ENCODE measurements at regions not wholly inside any gene's neighbourhood (a gene's known extent, or its start where the extent isn't known, plus 50 kb on each side); places are given as distances from the start of the nearest gene placed in this dataset.

DNA sequence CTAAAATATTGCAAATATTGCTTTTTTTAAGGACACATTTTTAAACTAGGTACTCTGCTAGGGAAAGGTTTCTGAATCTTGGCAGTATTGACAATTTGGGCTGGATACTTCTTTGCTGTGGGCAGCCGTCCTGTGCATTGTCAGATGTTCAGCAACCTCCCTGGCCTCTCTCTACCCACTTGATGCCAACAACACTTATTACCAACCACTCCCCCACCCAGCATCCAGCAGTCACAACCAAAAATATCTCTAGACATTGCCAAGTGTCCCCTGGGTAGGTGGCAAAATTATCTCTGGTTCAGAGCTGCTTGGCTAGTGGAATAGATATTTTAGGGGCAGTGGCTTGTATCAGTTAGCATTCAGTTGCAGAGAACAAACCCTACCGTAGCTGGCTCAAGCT, 114.3 kb upstream of the PNPT1 start:
- POLR2A ChIA-PET (ENCODE audit: unreplicated experiment) = no interaction called here
- ATAC-seq (no peak), DNase-seq (no peak)
- Histone ChIP-seq H3K4me2 (ENCODE audit: low read length) (no peak overlapping the region), H3K79me2 (ENCODE audit: low read length) (no peaks in the 10 kb centered on the region), H3F3A (ENCODE audit: low read length, unreplicated experiment) (no peaks in the 10 kb centered on the region), H3K9me3 (ENCODE audit: low read length) (no peaks in the 10 kb centered on the region), H3K4me1 (ENCODE audit: insufficient read depth, low read length) (peaks cover 11% of the 10 kb centered on the region; the same call in 1 of the 2 replicates), H3K4me3 (ENCODE audit: low read length) (no peak overlapping the region), H3K9ac (ENCODE audit: low read length) (no peak overlapping the region), H3K36me3 (ENCODE audit: low read depth, low read length) (no peaks in the 10 kb centered on the region), H2AFZ (ENCODE audit: low read length) (no peak overlapping the region), H4K20me1 (ENCODE audit: low read length) (no peaks in the 10 kb centered on the region), H3K9me2 (replicated peaks; ENCODE audit: low read length) (no peaks in the 10 kb centered on the region), H3K27ac (ENCODE audit: low read length) (no peak overlapping the region), H3K27me3 (ENCODE audit: low read length) (no peaks in the 10 kb centered on the region)
- TF ChIP-seq, protein P1, sequence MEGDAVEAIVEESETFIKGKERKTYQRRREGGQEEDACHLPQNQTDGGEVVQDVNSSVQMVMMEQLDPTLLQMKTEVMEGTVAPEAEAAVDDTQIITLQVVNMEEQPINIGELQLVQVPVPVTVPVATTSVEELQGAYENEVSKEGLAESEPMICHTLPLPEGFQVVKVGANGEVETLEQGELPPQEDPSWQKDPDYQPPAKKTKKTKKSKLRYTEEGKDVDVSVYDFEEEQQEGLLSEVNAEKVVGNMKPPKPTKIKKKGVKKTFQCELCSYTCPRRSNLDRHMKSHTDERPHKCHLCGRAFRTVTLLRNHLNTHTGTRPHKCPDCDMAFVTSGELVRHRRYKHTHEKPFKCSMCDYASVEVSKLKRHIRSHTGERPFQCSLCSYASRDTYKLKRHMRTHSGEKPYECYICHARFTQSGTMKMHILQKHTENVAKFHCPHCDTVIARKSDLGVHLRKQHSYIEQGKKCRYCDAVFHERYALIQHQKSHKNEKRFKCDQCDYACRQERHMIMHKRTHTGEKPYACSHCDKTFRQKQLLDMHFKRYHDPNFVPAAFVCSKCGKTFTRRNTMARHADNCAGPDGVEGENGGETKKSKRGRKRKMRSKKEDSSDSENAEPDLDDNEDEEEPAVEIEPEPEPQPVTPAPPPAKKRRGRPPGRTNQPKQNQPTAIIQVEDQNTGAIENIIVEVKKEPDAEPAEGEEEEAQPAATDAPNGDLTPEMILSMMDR (conservative IDR thresholded peaks at IDR 0.05; ENCODE audit: low read depth, low read length) = no peak
- no peak for TF ChIP-seq EZH2phosphoT487 (IDR thresholded peaks at IDR 0.05; ENCODE audit: borderline replicate concordance, low read length)
- TF ChIP-seq EZH2 (IDR thresholded peaks at IDR 0.05; ENCODE audit: low read length, unreplicated experiment) = no peak
- intact Hi-C loops (cut with micrococcal nuclease) = no loop called here
- CTCF ChIA-PET = no interaction called here
- no TSS peak for BruUV-seq (replicated peaks)

- intact Hi-C loops (cut with micrococcal nuclease) = no loop called here
- Histone ChIP-seq H4K20me1 (ENCODE audit: low read length) (no peaks in the 10 kb centered on the region), H3K27me3 (ENCODE audit: low read length) (no peaks in the 10 kb centered on the region), H3K9me2 (replicated peaks; ENCODE audit: low read length) (no peaks in the 10 kb centered on the region), H3K4me1 (ENCODE audit: insufficient read depth, low read length) (peaks cover 10% of the 10 kb centered on the region; the same call in 1 of the 2 replicates), H2AFZ (ENCODE audit: low read length) (no peak overlapping the region), H3K9me3 (ENCODE audit: low read length) (no peaks in the 10 kb centered on the region), H3K4me2 (ENCODE audit: low read length) (no peak overlapping the region), H3K9ac (ENCODE audit: low read length) (no peak overlapping the region), H3K36me3 (ENCODE audit: low read depth, low read length) (no peaks in the 10 kb centered on the region), H3K79me2 (ENCODE audit: low read length) (no peaks in the 10 kb centered on the region), H3K4me3 (ENCODE audit: low read length) (no peak overlapping the region), H3F3A (ENCODE audit: low read length, unreplicated experiment) (no peaks in the 10 kb centered on the region), H3K27ac (ENCODE audit: low read length) (no peak overlapping the region)
- no peak for DNase-seq
- TF ChIP-seq, protein P1 (conservative IDR thresholded peaks at IDR 0.05; ENCODE audit: low read depth, low read length) = no peak
- no peak for TF ChIP-seq EZH2phosphoT487 (IDR thresholded peaks at IDR 0.05; ENCODE audit: borderline replicate concordance, low read length)
- TF ChIP-seq EZH2 (IDR thresholded peaks at IDR 0.05; ENCODE audit: low read length, unreplicated experiment) = no peak
- ChIA-PET POLR2A (ENCODE audit: unreplicated experiment) (no interaction called here), CTCF (no interaction called here)
- ATAC-seq = no peak
- BruUV-seq (replicated peaks) = no TSS peak
These were observed 112.0 kb upstream of the PNPT1 start for GRCh38 chr2:55805686-55806085.

- intact Hi-C loops (cut with micrococcal nuclease) = no loop called here
These were observed 110.9 kb upstream of the PNPT1 start for GRCh38 chr2:55804535-55804934.

More at GRCh38 chr2:55804535-55804934, 110.9 kb upstream of the PNPT1 start:
- H4K20me1 ChIP-seq (ENCODE audit: low read length) = no peaks in the 10 kb centered on the region
- no peak overlapping the region for H2AFZ ChIP-seq (ENCODE audit: low read length)
- H3K79me2 ChIP-seq (ENCODE audit: low read length) = no peaks in the 10 kb centered on the region
- no peaks in the 10 kb centered on the region for H3F3A ChIP-seq (ENCODE audit: low read length, unreplicated experiment)
- DNase-seq (no peak), ATAC-seq (no peak)
- no peaks in the 10 kb centered on the region for H3K9me2 ChIP-seq (replicated peaks; ENCODE audit: low read length)
- 0 out of 2 replicates have a peak, but pooled peaks cover 8% of the 10 kb centered on the region for H3K4me1 ChIP-seq (ENCODE audit: insufficient read depth, low read length)
- BruUV-seq (replicated peaks) = no TSS peak
- H3K27ac ChIP-seq (ENCODE audit: low read length) = no peak overlapping the region
- H3K9me3 ChIP-seq (ENCODE audit: low read length) = no peaks in the 10 kb centered on the region
- TF ChIP-seq EZH2 (IDR thresholded peaks at IDR 0.05; ENCODE audit: low read length, unreplicated experiment) (no peak), EZH2phosphoT487 (IDR thresholded peaks at IDR 0.05; ENCODE audit: borderline replicate concordance, low read length) (no peak)
- TF ChIP-seq, protein P1 (conservative IDR thresholded peaks at IDR 0.05; ENCODE audit: low read depth, low read length) = no peak
- no peak overlapping the region for H3K9ac ChIP-seq (ENCODE audit: low read length)
- H3K4me2 ChIP-seq (ENCODE audit: low read length) = no peak overlapping the region
- CTCF ChIA-PET = no interaction called here
- POLR2A ChIA-PET (ENCODE audit: unreplicated experiment) = no interaction called here
- no peak overlapping the region for H3K4me3 ChIP-seq (ENCODE audit: low read length)
- no peaks in the 10 kb centered on the region for H3K27me3 ChIP-seq (ENCODE audit: low read length)
- no peaks in the 10 kb centered on the region for H3K36me3 ChIP-seq (ENCODE audit: low read depth, low read length)
